DMS153 (cell line): ENCODE measurements at regions not wholly inside any gene's neighbourhood (a gene's known extent, or its start where the extent isn't known, plus 50 kb on each side); places are given as distances from the start of the nearest gene placed in this dataset.
"Not testable (repeated sequence)": the region's sequence is repeated elsewhere in the genome, so short reads cannot be mapped to it uniquely, and the experiment has no call there.

ENCODE experiments used
- DNase-seq: peaks from one replicate; lab custom pipeline; 2025; lab: John Stamatoyannopoulos, UW

DNA sequence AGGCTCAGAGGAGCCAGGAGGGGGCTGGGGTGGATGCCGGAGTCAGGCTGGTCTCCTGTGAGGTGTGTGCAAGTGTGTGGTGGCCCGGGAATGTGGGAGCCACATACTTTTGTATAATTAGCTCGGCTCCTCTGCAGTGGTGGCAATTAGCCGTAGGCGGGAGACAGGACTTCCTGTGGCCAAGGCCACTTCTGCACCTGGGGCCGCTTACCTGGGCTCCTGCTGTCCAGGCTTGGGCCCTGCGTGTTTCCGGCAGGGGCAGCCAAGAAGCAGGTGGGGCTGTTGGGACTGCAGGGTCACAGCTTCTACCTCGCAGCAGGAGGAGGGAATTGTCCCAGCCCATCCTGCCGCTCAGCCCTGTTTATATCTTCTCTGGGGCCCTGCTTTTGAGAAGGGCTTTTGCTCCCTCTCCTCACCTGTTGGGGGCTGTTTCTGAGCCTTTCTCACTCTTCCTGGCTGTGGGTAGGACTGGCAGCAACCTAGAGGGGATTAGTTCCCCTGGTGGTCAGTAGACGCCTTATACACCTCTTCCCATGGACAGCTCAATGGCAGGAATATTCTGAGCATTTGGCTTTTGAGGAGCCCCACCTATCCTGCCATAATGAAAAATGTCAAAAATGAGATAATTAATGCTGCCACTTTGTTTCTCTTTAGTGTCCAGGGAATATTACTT lies 145.4 kb upstream of the PITX1 start:
- DNase-seq: peak; percentile 62

- no peak for DNase-seq
These were observed 144.6 kb upstream of the PITX1 start for GRCh38 chr5:135178476-135179155.

- DNase-seq: no peak
These were observed 143.6 kb upstream of the PITX1 start for GRCh38 chr5:135177591-135177990.

DNA sequence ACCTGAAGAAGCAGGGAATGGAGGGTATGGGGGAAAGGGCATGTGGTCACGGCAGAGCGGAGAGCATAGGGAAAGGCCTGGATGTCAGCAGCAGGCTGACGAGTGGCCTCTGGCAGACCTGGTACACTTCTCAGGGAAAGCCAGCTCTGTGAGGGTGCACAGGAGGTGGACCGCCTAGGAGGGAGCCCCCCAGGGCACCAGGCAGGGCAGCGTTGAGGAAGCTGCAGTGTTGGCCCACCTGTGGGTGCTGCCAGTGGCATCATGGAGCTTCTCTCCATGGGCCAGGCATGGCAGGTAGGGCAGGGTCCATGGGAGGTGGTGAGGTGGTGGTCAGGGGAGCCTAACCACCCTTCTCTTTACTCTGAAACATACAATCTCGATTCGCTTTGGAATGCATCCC lies 143.0 kb upstream of the PITX1 start:
- DNase-seq: no peak

DNA sequence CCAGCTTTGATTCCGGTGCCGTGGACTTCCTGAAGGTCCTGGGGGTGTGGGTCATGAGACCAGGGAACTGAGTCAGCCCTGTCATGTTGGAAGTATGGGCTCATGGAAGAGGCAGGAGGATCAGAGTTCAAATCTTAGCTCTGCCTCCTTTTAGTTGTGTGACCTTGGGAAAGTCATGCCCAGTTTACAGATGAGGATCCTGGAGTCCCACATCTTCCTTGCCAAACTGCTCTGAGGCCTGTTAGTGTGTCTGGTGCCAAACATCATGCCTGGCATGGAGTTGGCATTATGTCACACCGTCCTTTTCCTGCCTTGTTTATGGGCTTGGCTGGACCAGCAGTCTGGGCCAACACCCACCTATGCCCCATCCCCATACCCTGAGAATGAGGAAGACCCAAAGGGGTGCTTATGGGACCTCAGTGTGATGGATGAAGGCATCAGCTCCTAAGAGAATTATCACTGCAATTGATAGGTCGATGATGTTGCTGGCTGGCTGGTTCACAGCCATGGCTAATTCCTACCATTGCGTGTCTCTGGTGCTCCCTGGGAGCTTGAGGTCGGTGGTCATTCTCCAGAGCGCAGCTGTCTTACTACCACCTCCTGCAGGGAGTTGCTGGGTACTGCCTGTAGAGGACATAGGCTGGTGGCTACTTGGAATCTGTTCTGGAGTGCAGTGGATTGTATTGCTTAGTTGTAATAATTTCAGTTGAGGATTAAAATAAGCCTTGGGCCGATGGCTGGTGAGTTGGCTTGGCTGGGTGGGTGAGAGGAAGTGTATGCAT lies 140.5 kb upstream of the PITX1 start:
- no peak for DNase-seq

DNA sequence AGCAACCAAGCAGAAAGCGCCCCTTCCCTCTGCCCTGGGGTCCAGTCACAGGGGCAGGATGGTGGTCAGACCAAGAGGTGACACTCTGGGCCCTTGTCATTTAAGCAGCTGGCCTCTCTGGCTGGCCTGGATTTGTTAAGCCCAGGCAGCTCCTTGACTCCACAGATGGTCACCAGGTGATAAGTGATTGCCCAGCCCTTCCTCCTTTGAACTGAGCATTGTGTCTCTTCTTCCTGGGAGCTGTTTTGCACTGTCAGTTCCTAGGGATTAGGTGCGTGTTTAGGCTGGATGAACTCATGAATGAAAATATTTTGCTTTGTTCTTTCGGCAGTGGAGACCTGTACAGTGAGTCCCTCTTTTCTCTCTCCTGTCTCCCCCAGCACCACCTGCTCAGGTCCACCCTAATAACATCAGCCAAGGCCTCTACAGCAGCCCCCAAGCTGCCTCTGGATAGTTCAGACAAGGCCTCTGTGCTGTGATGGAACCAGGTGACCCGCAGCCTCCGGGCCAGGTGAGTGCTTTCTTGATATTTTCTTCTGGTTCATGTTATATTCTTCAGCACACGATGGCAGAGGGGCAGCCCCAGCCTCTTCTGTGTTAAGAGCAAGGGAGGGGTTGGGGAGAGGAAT lies 139.7 kb upstream of the PITX1 start:
- no peak for DNase-seq

- DNase-seq: no peak
These were observed 138.7 kb upstream of the PITX1 start for GRCh38 chr5:135172718-135173117.

DNA sequence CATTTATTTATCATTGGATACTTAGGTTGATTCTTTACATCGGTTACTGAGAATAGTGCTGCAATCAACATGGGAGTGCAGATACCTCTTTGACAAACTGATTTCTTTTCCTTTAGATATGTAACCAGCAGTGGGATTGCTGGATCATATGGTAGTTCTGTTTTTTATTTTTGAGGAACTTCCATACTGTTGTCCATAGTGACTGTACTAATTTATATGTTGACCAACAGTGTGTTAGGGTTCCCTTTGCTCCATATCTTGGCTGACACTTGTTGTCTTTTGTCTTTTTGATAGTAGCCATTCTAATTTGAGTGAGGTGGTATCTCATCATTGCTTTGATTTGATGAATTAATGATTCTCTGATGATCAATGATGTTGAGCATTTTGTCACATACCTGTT lies 137.3 kb upstream of the PITX1 start:
- no peak for DNase-seq

DNA sequence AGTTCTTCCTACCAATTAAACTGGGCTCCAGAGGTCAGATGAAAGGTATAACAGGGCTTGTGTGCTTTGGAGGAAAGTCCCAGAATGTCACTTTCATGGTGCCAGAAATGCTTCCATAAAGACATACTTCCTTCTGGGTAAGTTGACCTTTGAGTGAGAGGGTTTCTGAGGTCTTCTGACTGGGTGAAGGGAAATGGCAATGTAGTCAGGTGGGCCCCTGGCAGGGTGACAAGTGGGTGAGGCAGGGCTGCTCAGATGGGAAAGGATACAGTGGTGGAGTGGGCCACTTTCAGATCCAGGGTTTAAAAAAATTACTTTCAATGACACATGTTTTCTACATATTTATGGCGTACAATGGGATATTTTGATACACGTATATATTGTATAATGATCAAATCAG lies 136.5 kb upstream of the PITX1 start:
- no peak for DNase-seq

DNA sequence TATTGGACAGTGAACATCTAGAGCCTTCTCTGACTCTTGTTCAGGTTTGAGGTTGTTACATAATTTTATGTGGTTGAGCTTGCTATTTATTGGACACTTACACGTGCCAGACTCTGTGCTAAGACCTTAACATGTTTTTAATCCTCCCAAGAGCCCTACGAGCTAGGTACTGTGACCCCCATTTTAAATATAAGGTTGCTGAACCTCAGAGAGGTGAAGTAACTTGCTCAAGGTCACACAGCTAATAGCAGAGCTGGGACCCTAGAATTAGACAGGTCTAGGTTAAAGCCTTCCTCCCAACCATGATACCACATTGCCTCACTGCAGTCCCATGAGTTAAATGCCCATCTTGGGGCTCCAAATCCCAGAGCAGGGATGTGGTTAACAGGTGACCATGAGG lies 135.7 kb upstream of the PITX1 start:
- DNase-seq: no peak

DNA sequence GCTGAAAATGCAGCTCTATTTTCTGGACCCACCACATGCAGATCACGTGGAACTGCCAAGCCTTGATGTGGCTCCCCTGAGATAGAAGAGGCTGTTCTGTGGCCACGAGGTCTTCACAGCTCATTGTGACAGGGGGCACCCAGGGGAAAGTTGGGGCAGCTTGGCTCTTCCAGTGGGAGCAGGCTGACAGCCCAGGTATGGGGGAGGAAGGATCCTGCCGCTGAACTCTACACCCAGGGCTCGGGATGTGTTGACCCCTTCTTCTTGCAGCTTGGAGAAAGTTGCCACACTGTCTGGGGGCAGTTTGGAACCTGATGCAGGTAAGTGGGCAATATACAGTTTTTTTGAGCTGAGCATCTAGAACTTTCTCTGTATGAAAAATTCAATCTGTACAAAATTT lies 133.6 kb upstream of the PITX1 start:
- no peak for DNase-seq

- DNase-seq: not testable (repeated sequence)
These were observed 131.0 kb upstream of the PITX1 start for GRCh38 chr5:135164873-135165614.

GRCh38 chr5:135163964-135164363 lies 129.9 kb upstream of the PITX1 start:
- no peak for DNase-seq

GRCh38 chr5:135163391-135163790 lies 129.4 kb upstream of the PITX1 start:
- no peak for DNase-seq

DNA sequence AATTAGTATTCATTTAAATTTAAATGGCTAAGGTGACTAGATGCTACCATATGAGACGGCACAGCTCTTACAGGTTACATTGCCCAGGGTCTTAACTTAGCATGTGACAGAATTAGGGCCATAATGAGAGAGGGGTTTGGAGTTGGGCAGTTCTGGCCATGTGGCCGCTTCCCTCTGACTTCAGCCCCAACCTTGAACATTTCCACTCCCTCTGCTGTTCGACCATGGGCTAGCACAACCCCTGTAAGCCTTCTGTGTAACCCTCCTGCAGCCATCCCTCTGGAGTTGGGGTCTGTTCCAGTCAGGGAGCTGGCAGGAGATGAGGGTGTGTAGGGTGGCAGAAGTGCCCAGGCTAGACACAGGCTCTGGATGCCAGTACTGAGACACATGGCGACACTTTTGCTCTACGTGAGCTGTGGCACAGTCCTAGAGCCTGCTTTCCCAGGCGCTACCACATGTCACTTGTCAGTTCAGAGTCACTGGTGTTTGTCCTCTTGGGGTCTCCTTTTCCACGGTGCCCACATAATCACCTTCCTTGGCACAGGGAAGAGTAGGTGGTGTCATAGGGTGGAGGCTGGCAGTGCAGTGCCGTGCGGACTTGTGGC lies 128.7 kb upstream of the PITX1 start:
- DNase-seq: no peak

GRCh38 chr5:135161221-135161620 lies 127.2 kb upstream of the PITX1 start:
- DNase-seq: no peak

DNA sequence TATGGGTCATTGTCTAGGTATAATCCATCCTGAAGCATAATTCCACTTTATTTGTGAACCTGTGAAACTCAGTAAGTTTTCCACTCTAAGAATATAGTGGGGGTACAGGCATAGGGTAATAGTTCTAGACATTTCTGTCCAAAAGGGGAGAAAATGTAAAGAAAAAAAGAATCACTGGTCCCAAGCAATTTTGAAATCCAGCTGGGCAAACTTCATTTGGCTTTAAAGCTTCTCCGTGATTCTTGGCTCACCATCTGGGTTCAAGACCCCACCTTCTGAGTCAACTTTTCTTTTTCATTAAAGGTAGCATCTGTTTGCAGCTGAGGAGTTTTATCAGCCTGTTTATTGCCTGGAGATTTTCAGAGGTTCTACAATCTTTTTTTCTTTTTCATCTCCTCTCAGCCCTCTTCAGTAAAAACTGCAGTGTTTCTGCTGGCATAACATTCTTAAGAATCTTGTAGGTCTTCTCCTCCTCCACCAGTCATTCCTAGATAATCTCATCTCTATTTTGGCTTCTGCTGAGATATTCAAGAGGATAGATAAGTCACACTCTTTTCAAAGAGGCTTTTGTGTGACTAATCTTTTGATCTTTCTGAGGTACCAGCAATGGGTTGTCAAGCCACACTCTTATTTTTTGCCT lies 126.1 kb upstream of the PITX1 start:
- no peak for DNase-seq

GRCh38 chr5:135159626-135160025 lies 125.6 kb upstream of the PITX1 start:
- no peak for DNase-seq

DNA sequence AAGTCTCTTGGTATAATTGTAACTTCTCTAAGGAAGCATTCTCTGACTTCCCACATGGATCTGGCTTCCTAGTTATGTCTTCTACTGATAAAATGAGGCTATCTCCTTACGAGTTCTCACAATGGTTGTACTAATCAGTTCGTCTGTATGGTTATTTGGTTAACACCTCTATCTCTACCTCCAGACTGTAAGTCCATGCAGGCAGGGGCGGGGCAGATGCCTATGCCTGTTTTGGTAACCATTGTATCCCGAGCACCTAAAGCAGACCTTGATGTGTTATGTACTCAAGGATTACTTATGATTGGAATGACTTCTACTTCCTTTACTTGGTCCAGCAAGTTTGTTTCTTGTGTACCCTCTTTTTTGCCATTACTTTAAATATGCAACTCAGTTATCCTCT lies 125.0 kb upstream of the PITX1 start:
- DNase-seq: no peak

GRCh38 chr5:135158314-135158697 lies 124.3 kb upstream of the PITX1 start:
- no peak for DNase-seq
